GM23248 (cell line): ENCODE measurements at regions not wholly inside any gene's neighbourhood (a gene's known extent, or its start where the extent isn't known, plus 50 kb on each side); places are given as distances from the start of the nearest gene placed in this dataset.

Experiments
- DNase-seq: peaks from one replicate; pipeline ENCODE4 v3.0.0-alpha.2; 2015
- H2AFZ ChIP-seq: fragments of 200-600 bp; sonication (generic); 2 replicates; pipeline ENCODE4 v1.6.1; 2016; ENCODE audit warnings: antibody characterized with exemption
- H3F3A ChIP-seq: fragments of 200-600 bp; sonication (generic); 2 replicates; pipeline ENCODE4 v1.6.1; 2016; ENCODE audit warnings: mild to moderate bottlenecking, antibody characterized with exemption, mixed run types; ENCODE audit not compliant: insufficient read depth
- H3K27ac ChIP-seq: fragments of 200-600 bp; sonication (generic); 2 replicates; pipeline ENCODE4 v1.5.1; 2016; ENCODE audit warnings: mild to moderate bottlenecking
- H3K27me3 ChIP-seq: fragments of 200-600 bp; sonication (generic); replicated peaks from 2 replicates; pipeline ENCODE4 v1.6.1; 2016; ENCODE audit warnings: mild to moderate bottlenecking; ENCODE audit not compliant: insufficient read depth
- H3K36me3 ChIP-seq: fragments of 200-600 bp; sonication (generic); 2 replicates; pipeline ENCODE4 v1.6.1; 2016; ENCODE audit warnings: low read depth, mild to moderate bottlenecking
- H3K4me1 ChIP-seq: fragments of 200-600 bp; sonication (generic); 2 replicates; pipeline ENCODE4 v1.6.1; 2016; ENCODE audit warnings: mild to moderate bottlenecking; ENCODE audit not compliant: insufficient read depth
- H3K4me2 ChIP-seq: fragments of 200-600 bp; sonication (generic); one replicate; pipeline ENCODE4 v1.6.1; 2016; ENCODE audit warnings: mild to moderate bottlenecking; ENCODE audit not compliant: unreplicated experiment
- H3K4me3 ChIP-seq: fragments of 200-600 bp; sonication (generic); 2 replicates; pipeline ENCODE4 v1.5.1; 2016; ENCODE audit warnings: mild to moderate bottlenecking
- H3K79me2 ChIP-seq: fragments of 200-600 bp; sonication (generic); 2 replicates; pipeline ENCODE4 v1.6.1; 2016; ENCODE audit warnings: mild to moderate bottlenecking; ENCODE audit not compliant: insufficient read depth
- H3K9ac ChIP-seq: fragments of 200-600 bp; sonication (generic); 2 replicates; pipeline ENCODE4 v1.6.1; 2016; ENCODE audit warnings: mild to moderate bottlenecking
- H3K9me2 ChIP-seq: fragments of 200-600 bp; sonication (generic); 2 replicates; pipeline ENCODE4 v1.6.1; 2016; ENCODE audit warnings: mixed run types, mild to moderate bottlenecking, moderate library complexity; ENCODE audit not compliant: insufficient read depth
- H3K9me3 ChIP-seq: fragments of 200-600 bp; sonication (generic); one replicate; pipeline ENCODE4 v1.6.1; 2017; ENCODE audit warnings: low read depth
- H4K20me1 ChIP-seq: fragments of 200-600 bp; sonication (generic); 2 replicates; pipeline ENCODE4 v1.6.0; 2016; ENCODE audit not compliant: insufficient read depth
- EZH2 ChIP-seq: fragments of 200-600 bp; sonication (generic); IDR thresholded peaks from 2 replicates; pipeline ENCODE4 v1.6.1; 2018; ENCODE audit warnings: antibody characterized with exemption, mild to moderate bottlenecking; ENCODE audit not compliant: insufficient read depth, poor library complexity, severe bottlenecking
- EZH2phosphoT487 ChIP-seq: fragments of 200-600 bp; sonication (generic); IDR thresholded peaks from 2 replicates; pipeline ENCODE4 v1.6.1; 2018; ENCODE audit warnings: antibody characterized with exemption, moderate library complexity, mild to moderate bottlenecking, low read depth; ENCODE audit not compliant: insufficient read depth
- WGBS, 2 experiments: methylation state at CpG; one replicate each; pipeline ENCODE4 v1.1.6; 2015 to 2017; ENCODE audit warnings: low lambda C conversion rate in 2 of 2, low coverage in 1 of 2; ENCODE audit errors: missing lambda C conversion rate in 2 of 2; 5-methylcytosine and 5-hydroxymethylcytosine counted together
- in situ Hi-C: fragments of 300-500 bp; cut with MboI; formaldehyde crosslinking; loops from 2 replicates; pipeline ENCODE4 v1.15.0; 2020

- TF ChIP-seq EZH2phosphoT487 (no peak), EZH2 (no peak)
- in situ Hi-C loops: no loop called here
- H3K4me2 ChIP-seq: no peak overlapping the region
- 4 to 6% methylated on average over 2 of the region's 2 CpGs for WGBS, 2 experiments
- no peaks in the 10 kb centered on the region for H3K27me3 ChIP-seq
- H3K9ac ChIP-seq: no peak overlapping the region
- no peaks in the 10 kb centered on the region for H3K9me2 ChIP-seq
- no peak for DNase-seq
- no peaks in the 10 kb centered on the region for H3K4me1 ChIP-seq
- no peak overlapping the region for H3K4me3 ChIP-seq
- H3K36me3 ChIP-seq: no peaks in the 10 kb centered on the region
- no peak overlapping the region for H2AFZ ChIP-seq
- no peaks in the 10 kb centered on the region for H4K20me1 ChIP-seq
- no peaks in the 10 kb centered on the region for H3F3A ChIP-seq
- no peaks in the 10 kb centered on the region for H3K79me2 ChIP-seq
- H3K27ac ChIP-seq: no peak overlapping the region
- no peaks in the 10 kb centered on the region for H3K9me3 ChIP-seq
Measured at GRCh38 chr3:68428495-68428894, 503.9 kb downstream of the TAFA4 start.

- Histone ChIP-seq H3K36me3 (no peaks in the 10 kb centered on the region), H3K9me3 (no peaks in the 10 kb centered on the region), H3K9me2 (no peaks in the 10 kb centered on the region), H3K9ac (no peak overlapping the region), H3K79me2 (no peaks in the 10 kb centered on the region), H2AFZ (no peak overlapping the region), H3K27me3 (no peaks in the 10 kb centered on the region), H3K4me1 (no peaks in the 10 kb centered on the region), H3F3A (no peaks in the 10 kb centered on the region), H3K4me3 (no peak overlapping the region), H4K20me1 (no peaks in the 10 kb centered on the region), H3K27ac (no peak overlapping the region), H3K4me2 (no peak overlapping the region)
- 4 to 6% methylated on average over 7 of the region's 7 CpGs for WGBS, 2 experiments
- no peak for DNase-seq
- no peak for TF ChIP-seq EZH2
- no peak for TF ChIP-seq EZH2phosphoT487
- in situ Hi-C loops: no loop called here
Measured at GRCh38 chr3:68424796-68425460, 507.4 kb downstream of the TAFA4 start.

- no peaks in the 10 kb centered on the region for H3F3A ChIP-seq
- TF ChIP-seq EZH2phosphoT487 (no peak), EZH2 (no peak)
- H3K9ac ChIP-seq: no peak overlapping the region
- no peaks in the 10 kb centered on the region for H3K9me2 ChIP-seq
- 6 to 12% methylated on average over 1 of the region's 1 CpG for WGBS, 2 experiments
- in situ Hi-C loops: no loop called here
- no peaks in the 10 kb centered on the region for H4K20me1 ChIP-seq
- H3K27ac ChIP-seq: no peak overlapping the region
- no peak for DNase-seq
- no peaks in the 10 kb centered on the region for H3K27me3 ChIP-seq
- no peak overlapping the region for H2AFZ ChIP-seq
- no peak overlapping the region for H3K4me3 ChIP-seq
- no peaks in the 10 kb centered on the region for H3K36me3 ChIP-seq
- no peaks in the 10 kb centered on the region for H3K79me2 ChIP-seq
- no peaks in the 10 kb centered on the region for H3K9me3 ChIP-seq
- no peaks in the 10 kb centered on the region for H3K4me1 ChIP-seq
- H3K4me2 ChIP-seq: no peak overlapping the region
Measured at GRCh38 chr3:68408626-68409025, 523.7 kb downstream of the TAFA4 start.

GRCh38 chr3:68403741-68404140 lies 528.6 kb downstream of the TAFA4 start:
- H3K9me2 ChIP-seq: no peaks in the 10 kb centered on the region
- H3K4me3 ChIP-seq: no peak overlapping the region
- in situ Hi-C loops: no loop called here
- H3K4me1 ChIP-seq: no peaks in the 10 kb centered on the region
- H3K79me2 ChIP-seq: no peaks in the 10 kb centered on the region
- no peak overlapping the region for H3K27ac ChIP-seq
- no peaks in the 10 kb centered on the region for H3K9me3 ChIP-seq
- no peak for TF ChIP-seq EZH2
- TF ChIP-seq EZH2phosphoT487: no peak
- no peaks in the 10 kb centered on the region for H3F3A ChIP-seq
- no peaks in the 10 kb centered on the region for H4K20me1 ChIP-seq
- no peaks in the 10 kb centered on the region for H3K36me3 ChIP-seq
- no peak overlapping the region for H3K4me2 ChIP-seq
- no peak overlapping the region for H3K9ac ChIP-seq
- H3K27me3 ChIP-seq: no peaks in the 10 kb centered on the region
- no peak overlapping the region for H2AFZ ChIP-seq
- no peak for DNase-seq

GRCh38 chr3:68402235-68402918 lies 530.0 kb downstream of the TAFA4 start:
- Histone ChIP-seq H3K9me3 (no peaks in the 10 kb centered on the region), H3K36me3 (no peaks in the 10 kb centered on the region), H3K9me2 (no peaks in the 10 kb centered on the region), H3K27me3 (no peaks in the 10 kb centered on the region), H3F3A (no peaks in the 10 kb centered on the region), H3K4me1 (no peaks in the 10 kb centered on the region), H3K4me2 (no peak overlapping the region), H3K79me2 (no peaks in the 10 kb centered on the region), H3K9ac (no peak overlapping the region), H3K4me3 (no peak overlapping the region), H3K27ac (no peak overlapping the region), H2AFZ (no peak overlapping the region), H4K20me1 (no peaks in the 10 kb centered on the region)
- in situ Hi-C loops: no loop called here
- WGBS, 2 experiments: 14 to 16% methylated on average over 6 of the region's 6 CpGs
- no peak for DNase-seq
- TF ChIP-seq EZH2 (no peak), EZH2phosphoT487 (no peak)
